ENCODE measurements at regions not wholly inside any gene's neighbourhood (a gene's known extent, or its start where the extent isn't known, plus 50 kb on each side); places are given as distances from the start of the nearest gene placed in this dataset.

- no peaks in the 10 kb centered on the region for H3K27me3 ChIP-seq
- WGBS, 4 donors, result 79 to 90% (median 83%) methylated on average over 5 of the region's 5 CpGs
- TF ChIP-seq CTCF (IDR thresholded peaks at IDR 0.05) (no peak), POLR2A (IDR thresholded peaks at IDR 0.05) (no peak)
- H3K27ac ChIP-seq, result no peak overlapping the region
- no peak for DNase-seq
- intact Hi-C loops (cut with DNase I), result no loop called here
- no peaks in the 10 kb centered on the region for H3K9me3 ChIP-seq (replicated peaks in 1 of 3)
- H3K4me1 ChIP-seq (replicated peaks in 1 of 2), result no peaks in the 10 kb centered on the region
- H3K36me3 ChIP-seq (replicated peaks in 1 of 2), result no peaks in the 10 kb centered on the region
- H3K4me3 ChIP-seq, result no peak overlapping the region
These were observed 176.4 kb downstream of the ZFP64 start for GRCh38 chr20:52015155-52015554.

GRCh38 chr20:52012079-52012478, 179.5 kb downstream of the ZFP64 start:
- Histone ChIP-seq H3K27ac (no peak overlapping the region), H3K9me3 (replicated peaks in 1 of 3) (no peaks in the 10 kb centered on the region), H3K36me3 (replicated peaks in 1 of 2) (no peaks in the 10 kb centered on the region), H3K4me1 (replicated peaks in 1 of 2) (no peaks in the 10 kb centered on the region), H3K4me3 (no peak overlapping the region), H3K27me3 (no peaks in the 10 kb centered on the region)
- TF ChIP-seq CTCF (IDR thresholded peaks at IDR 0.05) (no peak), POLR2A (IDR thresholded peaks at IDR 0.05) (no peak)
- intact Hi-C loops (cut with DNase I), result no loop called here
- WGBS, 4 donors, result 75 to 84% (median 77%) methylated on average over 5 of the region's 5 CpGs
- no peak for DNase-seq

- no peak overlapping the region for H3K27ac ChIP-seq
- no peaks in the 10 kb centered on the region for H3K27me3 ChIP-seq
- no peaks in the 10 kb centered on the region for H3K36me3 ChIP-seq (replicated peaks in 1 of 2)
- DNase-seq, result no peak
- WGBS, 4 donors, result 76 to 82% (median 79%) methylated on average over 3 of the region's 3 CpGs
- no peak overlapping the region for H3K4me3 ChIP-seq
- intact Hi-C loops (cut with DNase I), result no loop called here
- H3K9me3 ChIP-seq (replicated peaks in 1 of 3), result no peaks in the 10 kb centered on the region
- no peaks in the 10 kb centered on the region for H3K4me1 ChIP-seq (replicated peaks in 1 of 2)
- TF ChIP-seq POLR2A (IDR thresholded peaks at IDR 0.05) (no peak), CTCF (IDR thresholded peaks at IDR 0.05) (no peak)
These were observed 180.5 kb downstream of the ZFP64 start for GRCh38 chr20:52011093-52011492.

- no peaks in the 10 kb centered on the region for H3K36me3 ChIP-seq (replicated peaks in 1 of 2)
- no peak overlapping the region for H3K27ac ChIP-seq
- intact Hi-C loops (cut with DNase I), result no loop called here
- DNase-seq, result no peak
- no peak overlapping the region for H3K4me3 ChIP-seq
- 61 to 77% (median 69%) methylated on average over 11 of the region's 11 CpGs for WGBS, 4 donors
- TF ChIP-seq CTCF (IDR thresholded peaks at IDR 0.05), result no peak
- TF ChIP-seq POLR2A (IDR thresholded peaks at IDR 0.05), result no peak
- no peaks in the 10 kb centered on the region for H3K9me3 ChIP-seq (replicated peaks in 1 of 3)
- no peaks in the 10 kb centered on the region for H3K4me1 ChIP-seq (replicated peaks in 1 of 2)
- no peaks in the 10 kb centered on the region for H3K27me3 ChIP-seq
These were observed 181.0 kb downstream of the ZFP64 start for GRCh38 chr20:52010541-52010940.

All from adrenal gland (tissue), 9 donors.